ENCODE measurements at regions not wholly inside any gene's neighbourhood (a gene's known extent, or its start where the extent isn't known, plus 50 kb on each side); places are given as distances from the start of the nearest gene placed in this dataset.

GRCh38 chr3:193971261-193971751 lies 164.6 kb upstream of the HES1 start:
- DNase-seq, result no peak

DNA sequence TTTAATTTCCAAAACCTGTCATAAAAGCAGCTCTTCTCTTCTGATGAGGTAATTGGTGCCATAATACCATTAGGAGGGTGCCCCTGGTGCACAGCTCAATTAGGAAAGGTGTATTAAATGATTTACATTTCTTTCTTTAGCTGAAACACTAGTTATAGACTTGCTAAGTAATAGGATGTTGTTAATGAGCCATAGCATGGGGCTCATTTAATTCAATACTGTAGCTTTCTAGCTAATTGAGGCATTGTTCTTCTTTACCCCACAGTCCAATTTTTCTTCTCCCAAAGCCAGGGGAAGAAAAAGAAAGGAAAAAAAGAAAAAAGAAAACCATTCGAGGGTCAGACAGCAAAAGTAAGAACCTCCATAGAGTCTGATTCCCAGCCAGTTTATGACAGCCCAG lies 164.0 kb upstream of the HES1 start:
- DNase-seq, result no peak

- no peak for DNase-seq
Observed at GRCh38 chr3:193972832-193973231, 163.1 kb upstream of the HES1 start.

GRCh38 chr3:193974191-193974652 lies 161.7 kb upstream of the HES1 start:
- DNase-seq, result no peak

DNA sequence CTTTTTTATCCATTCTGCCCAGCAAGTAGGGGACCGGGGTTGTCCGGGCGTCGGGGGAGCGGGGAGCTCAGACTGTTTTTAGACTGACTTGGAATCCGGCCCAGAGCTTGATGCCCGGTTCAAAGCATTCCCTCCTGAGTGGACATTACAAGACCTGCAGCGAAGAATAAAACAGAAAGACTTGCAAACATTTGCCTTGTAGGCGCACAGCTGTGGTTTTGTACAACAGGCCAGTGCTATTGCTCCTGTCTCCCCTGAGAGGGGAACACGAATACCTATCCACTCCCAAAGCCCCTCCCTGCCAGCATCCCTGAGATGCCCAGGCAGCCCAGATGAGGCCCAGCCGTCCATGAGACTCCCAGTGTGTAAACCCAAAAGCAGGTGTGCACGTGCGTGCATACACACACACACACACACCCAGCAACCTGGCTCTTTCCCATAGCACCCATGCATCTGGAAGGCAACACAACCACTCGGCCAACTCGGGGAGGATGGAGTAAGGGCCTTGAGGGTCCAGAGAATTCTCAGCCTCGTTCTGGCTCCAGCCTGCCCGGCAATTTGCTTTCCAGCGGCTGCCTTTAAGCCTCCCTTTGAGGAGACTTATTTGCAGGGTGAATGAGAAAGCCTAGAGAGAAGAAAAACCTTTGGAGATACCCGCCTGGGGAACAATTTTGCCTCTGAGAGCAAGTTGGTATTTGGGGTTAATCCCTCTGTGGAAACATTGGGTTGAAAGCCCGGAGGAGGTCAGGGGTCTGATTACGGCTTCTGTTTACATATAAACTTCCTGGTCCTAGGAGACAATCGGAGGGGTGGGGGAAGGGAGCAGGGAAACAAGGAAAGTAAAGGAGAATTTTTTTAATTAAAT lies 161.0 kb upstream of the HES1 start:
- no peak for DNase-seq

GRCh38 chr3:193977622-193978021 lies 158.3 kb upstream of the HES1 start:
- no peak for DNase-seq

- DNase-seq, result no peak
Observed at GRCh38 chr3:193978030-193978429, 157.9 kb upstream of the HES1 start.

DNA sequence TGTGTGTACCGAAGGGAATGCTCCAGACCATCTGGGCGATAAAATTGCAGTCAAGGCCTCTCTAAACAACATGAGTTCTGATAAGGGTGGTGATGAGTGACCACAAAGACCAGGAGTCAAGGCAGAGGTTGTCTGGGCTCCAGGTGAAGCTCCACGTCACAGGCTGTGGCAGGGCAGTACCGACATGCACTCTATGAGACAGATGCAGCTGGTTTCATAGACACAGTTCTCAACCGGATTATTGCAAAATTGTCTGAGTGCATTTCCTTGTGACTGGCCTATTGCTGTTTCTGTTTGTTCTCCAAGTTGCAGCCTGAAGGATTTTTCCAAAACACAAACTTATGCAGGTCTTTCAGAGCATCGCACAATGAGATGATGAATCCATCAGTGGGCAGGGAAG lies 157.5 kb upstream of the HES1 start:
- no peak for DNase-seq

DNA sequence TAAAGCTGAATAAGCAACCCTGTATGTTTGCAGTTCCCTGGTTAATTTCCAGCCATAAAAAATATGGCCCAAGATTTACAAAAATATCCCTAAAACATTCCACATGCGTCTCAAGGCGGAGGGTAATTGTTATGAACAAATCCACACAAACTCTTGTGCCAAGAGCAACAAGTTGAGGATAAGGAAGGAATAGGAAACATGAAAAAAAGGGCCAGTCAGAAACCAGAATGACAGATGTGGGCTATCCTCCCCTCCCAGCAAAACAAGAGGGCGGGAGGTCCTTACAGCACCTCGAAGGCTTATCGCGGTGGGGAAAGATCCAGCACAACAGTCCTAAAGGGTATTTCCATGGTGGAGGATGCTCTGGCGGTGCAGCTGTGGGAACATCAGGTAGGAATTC lies 155.6 kb upstream of the HES1 start:
- no peak for DNase-seq

DNA sequence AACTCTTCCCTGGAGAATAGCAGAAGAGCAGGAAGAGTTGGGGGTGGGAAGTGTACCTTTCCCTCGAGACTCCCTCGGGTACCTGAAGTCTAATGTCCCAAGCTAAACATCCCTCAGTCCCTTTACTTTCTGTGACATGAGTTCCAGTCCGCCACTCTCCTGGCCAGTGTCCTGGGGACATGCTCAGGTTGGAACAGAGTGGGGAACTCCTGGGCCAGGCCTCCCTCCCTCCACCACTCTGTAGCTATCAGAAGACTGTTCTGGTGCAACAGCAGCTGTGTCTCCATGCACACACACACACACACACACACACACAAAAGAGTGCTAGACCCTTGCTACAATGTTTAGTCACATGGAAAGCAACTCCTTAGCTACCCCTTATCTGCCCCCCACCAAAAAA lies 155.0 kb upstream of the HES1 start:
- DNase-seq, result no peak

DNA sequence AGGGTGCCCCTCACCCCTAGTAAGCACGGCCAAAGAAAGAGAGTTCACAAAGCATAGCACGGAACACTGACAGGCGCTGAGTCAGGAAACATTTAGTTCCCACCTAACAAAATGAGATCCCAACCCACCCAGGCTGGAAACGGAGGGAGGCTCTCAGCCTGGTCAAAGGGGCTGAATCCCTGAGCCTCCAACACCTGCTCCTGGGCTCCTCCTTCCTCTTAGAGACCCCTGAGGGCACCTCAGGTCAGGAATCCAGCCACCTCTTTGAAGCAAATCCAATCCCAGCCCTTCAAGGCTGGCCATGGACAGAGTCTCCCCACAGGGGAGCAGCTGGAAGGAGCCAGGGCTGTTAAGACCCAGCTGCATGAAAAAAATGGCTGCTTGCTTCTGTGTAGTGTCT lies 154.4 kb upstream of the HES1 start:
- DNase-seq, result no peak

DNA sequence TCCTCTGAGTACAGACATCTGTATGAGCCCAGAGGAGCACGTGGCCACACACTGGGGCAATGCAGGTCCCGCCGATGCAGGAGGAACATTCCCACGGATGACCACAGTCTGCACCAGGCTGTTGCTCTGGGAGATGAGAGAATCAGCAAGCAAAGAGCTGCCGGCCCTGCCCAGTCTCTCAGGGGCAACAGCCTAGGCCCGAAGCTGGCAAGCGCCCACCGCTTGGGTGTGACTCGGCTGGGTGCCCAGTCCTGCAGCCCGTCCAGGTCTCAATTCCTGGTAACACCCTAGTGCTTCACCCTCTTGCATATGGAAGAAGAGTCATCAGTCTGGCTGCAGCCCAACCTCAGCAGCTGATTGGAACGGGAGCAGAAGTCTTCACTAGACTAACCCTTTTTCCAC lies 153.7 kb upstream of the HES1 start:
- no peak for DNase-seq

DNA sequence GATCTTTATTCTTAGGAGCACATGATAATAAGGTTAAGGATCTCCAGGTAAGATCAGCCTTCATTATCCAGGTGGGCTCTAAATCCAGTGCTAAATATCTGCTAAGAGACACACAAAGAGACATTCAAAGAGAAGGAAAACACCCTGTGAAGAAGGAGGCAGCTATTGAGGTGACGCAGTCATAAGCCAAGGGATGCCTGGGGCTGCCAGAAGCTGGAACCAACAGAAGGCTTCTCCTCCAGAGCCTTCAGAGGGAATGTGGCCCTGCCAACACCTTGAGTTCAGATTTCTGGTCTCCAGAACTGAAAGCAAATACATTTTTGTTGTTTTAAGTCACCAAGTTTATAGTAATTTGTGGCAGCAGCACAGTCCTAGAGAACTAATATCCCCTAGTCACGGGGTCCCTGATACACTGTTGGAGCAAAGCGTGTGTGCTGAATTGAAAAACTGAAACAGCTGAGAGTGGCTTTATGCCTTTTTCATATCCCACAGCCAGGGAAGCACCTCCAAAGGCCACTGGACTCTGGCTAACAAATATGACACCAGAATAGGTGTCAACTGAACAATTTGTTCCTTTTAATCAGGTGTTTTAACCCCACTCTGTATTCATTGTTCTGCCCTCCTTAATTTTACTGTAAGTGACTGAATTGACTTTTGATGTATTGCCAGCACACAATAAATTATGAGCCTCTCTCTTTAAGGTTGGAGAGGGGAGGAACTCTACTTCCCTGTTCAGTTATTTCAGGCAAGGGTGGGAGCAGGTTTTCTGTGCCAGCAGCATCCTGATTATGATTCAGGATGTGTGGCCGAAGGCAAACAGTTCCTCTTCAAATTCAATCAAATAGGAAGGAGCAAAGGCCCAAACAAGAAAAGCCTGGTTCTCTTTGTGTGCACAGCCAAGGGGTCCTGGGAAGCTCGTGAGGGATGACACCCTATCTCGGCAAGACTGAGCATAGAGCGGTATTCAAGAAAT lies 151.8 kb upstream of the HES1 start:
- no peak for DNase-seq

DNA sequence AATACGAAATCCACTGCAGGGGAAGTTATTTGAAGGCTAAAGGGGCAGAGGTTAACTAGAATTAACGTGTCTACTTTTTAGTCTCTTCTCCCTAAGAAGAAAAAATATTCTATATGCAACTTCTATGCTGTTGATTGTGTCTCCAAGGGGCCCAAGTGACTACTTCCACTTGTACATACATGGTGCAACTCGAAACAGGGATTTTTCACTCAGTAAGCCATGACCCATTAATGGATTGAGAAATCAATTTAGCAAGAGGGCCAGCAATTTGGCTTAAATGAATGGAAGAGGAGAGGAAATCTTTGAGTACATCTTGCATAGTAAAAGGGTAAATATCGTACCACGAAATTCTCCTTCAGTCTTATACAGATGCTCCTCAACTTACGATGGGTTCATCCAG lies 151.1 kb upstream of the HES1 start:
- no peak for DNase-seq

GRCh38 chr3:193987186-193987585 lies 148.8 kb upstream of the HES1 start:
- no peak for DNase-seq

DNA sequence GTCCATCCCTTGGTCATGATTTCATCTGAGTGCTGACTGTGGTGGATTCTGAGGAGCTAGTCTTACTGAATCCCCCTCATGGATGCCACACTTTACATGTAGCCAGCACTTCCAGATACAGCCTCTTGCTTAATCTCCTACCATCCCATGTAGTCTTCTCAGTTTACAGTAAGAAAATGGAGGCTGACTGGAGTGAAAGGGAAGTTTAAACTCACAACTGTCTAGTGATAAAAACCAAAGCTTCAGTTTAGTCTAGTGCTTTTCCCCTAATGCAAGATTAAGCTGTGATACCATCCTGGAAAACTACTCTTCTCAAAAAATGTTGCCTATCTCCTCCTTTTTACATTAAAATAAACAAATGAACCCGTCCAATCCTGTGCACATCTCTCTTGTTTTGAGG lies 146.8 kb upstream of the HES1 start:
- no peak for DNase-seq

DNA sequence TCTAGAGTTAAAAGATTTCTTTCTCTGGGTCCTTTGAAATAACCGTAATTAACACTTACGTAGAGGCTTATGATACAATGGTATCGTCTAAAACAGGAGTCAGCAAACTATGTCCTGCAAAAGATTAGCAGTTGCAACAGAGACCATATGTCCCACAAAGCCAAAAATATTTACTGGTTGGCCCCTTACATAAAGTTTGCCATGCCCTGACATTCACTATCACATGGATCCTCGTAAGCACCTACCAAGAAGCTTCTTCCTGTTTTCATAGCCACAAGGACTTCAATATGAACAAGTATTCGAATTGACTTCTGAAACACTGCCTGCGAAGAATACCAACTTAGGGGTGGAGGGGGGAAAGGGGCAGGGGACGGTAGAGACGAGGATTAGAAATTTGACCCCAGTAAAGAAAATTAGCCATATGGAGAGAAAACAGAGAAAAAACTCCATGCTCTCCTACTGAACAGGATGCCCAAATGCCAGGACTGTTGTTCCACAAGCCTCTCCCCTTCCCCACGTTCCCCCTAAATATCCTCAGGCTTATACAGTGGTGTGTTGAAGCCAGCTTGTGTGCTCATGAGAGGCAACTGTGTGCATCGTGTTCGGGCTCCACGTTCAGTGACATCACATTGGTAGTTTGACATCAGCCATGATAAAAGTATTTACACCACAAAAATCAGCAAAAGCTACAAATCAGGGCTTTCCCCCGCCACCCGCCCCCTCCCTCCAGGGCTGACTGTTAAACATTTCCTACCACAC lies 144.1 kb upstream of the HES1 start:
- DNase-seq, result no peak

GRCh38 chr3:193992425-193993037 lies 143.4 kb upstream of the HES1 start:
- no peak for DNase-seq

GRCh38 chr3:193996221-193996620 lies 139.7 kb upstream of the HES1 start:
- no peak for DNase-seq

GRCh38 chr3:193996641-193997089 lies 139.3 kb upstream of the HES1 start:
- no peak for DNase-seq

GRCh38 chr3:193997228-193998122 lies 138.5 kb upstream of the HES1 start:
- DNase-seq, result no peak

Data from COR-L47 (cell line).